GM23248 (cell line): ENCODE measurements at regions not wholly inside any gene's neighbourhood (a gene's known extent, or its start where the extent isn't known, plus 50 kb on each side); places are given as distances from the start of the nearest gene placed in this dataset.

Experiments used
- EZH2 ChIP-seq: fragments of 200-600 bp; sonication (generic); IDR thresholded peaks from 2 replicates; pipeline ENCODE4 v1.6.1; 2018; ENCODE audit warnings: antibody characterized with exemption, mild to moderate bottlenecking; ENCODE audit not compliant: insufficient read depth, poor library complexity, severe bottlenecking
- EZH2phosphoT487 ChIP-seq: fragments of 200-600 bp; sonication (generic); IDR thresholded peaks from 2 replicates; pipeline ENCODE4 v1.6.1; 2018; ENCODE audit warnings: antibody characterized with exemption, moderate library complexity, mild to moderate bottlenecking, low read depth; ENCODE audit not compliant: insufficient read depth

GRCh38 chr2:5794012-5794411, 101.8 kb downstream of the SOX11 start:
- TF ChIP-seq EZH2 (no peak), EZH2phosphoT487 (no peak)
